ENCODE measurements at regions not wholly inside any gene's neighbourhood (a gene's known extent, or its start where the extent isn't known, plus 50 kb on each side); places are given as distances from the start of the nearest gene placed in this dataset.
"Not testable (repeated sequence)": the region's sequence is repeated elsewhere in the genome, so short reads cannot be mapped to it uniquely, and the experiment has no call there.

GRCh38 chr15:84360902-84361301, 125.3 kb downstream of the GOLGA6L4 start:
- DNase-seq (ENCODE audit: low read depth); in situ Hi-C loops (cut with HindIII; ENCODE audit: low pct_unique_long_range_greater_than_20kb, low sequenced_read_pairs): not testable (repeated sequence)

DNA sequence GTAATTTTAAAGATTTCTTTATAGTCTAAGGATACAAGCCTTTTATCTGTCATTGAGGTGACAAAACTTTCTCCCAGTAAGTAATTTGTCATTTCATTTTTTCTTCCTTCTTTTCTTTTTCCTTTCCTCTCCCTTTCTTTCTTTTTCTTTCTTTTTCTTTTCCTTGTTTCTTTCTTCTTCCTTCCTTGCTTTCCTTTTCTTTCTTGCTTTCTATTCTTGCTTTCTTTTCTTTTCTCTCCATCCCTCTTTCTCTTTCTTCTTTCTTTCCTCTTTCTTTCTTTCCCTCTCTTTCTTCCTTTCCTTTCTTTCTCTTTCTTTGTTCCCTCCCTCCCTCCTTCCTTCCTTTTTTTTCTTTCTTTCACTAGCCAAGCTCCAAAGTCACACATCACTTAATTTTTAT, 148.8 kb downstream of the GOLGA6L4 start:
- in situ Hi-C loops (cut with HindIII; ENCODE audit: low pct_unique_long_range_greater_than_20kb, low sequenced_read_pairs); DNase-seq (ENCODE audit: low read depth): not testable (repeated sequence)

DNA sequence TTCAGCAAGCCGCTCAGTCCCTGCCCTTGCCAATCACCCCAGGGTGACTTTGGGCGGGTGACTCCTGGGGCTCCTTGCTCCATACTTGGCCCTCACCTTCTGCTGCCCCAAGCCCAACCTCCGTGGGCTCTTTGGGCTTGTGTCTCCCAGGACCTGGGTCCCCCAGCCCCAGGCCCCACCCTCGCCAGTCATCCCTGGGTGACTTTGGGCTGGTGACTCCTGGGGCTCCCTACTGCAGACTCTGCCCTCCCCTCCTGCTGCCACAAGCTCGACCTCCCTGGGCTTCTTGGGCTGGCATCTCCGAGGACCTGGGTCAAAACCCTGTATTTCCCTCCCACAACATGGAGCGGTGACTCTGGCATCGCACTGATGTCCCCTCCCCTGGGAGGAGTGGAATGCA, 151.5 kb downstream of the GOLGA6L4 start:
- DNase-seq (ENCODE audit: low read depth): no peak
- in situ Hi-C loops (cut with HindIII; ENCODE audit: low pct_unique_long_range_greater_than_20kb, low sequenced_read_pairs): no loop called here

- in situ Hi-C loops (cut with HindIII; ENCODE audit: low pct_unique_long_range_greater_than_20kb, low sequenced_read_pairs); DNase-seq (ENCODE audit: low read depth): not testable (repeated sequence)
These were observed 152.6 kb downstream of the GOLGA6L4 start for GRCh38 chr15:84388201-84388600.

DNA sequence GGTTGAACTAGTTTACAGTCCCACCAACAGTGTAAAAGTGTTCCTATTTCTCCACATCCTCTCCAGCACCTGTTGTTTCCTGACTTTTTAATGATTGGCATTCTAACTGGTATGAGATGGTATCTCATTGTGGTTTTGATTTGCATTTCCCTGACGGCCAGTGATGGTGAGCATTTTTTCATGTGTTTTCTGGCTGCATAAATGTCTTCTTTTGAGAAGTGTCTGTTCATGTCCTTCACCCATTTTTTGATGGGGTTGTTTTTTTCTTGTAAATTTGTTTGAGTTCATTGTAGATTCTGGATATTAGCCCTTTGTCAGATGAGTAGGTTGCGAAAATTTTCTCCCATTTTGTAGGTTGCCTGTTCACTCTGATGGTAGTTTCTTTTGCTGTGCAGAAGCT, 153.1 kb downstream of the GOLGA6L4 start:
- DNase-seq (ENCODE audit: low read depth); in situ Hi-C loops (cut with HindIII; ENCODE audit: low pct_unique_long_range_greater_than_20kb, low sequenced_read_pairs): not testable (repeated sequence)

DNA sequence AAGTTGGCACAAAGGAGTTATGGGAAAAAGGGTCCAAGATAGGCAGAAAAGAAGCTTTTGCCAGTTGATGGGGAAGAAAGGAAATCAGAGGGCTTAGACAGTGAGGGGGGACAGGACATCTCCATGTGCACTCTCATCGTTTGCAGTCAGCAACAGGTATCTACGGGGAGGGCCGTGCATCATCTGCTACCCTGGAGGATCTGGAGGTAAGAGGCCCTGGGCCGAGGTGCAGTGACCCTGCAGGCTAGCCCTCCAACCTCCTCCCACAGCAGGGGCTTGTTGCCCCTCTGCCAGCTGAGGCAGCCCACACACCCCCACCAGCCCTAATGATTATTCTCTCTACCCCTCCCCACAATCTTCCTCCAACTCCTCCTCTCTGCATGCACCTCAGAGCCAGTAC, 154.8 kb downstream of the GOLGA6L4 start:
- in situ Hi-C loops (cut with HindIII; ENCODE audit: low pct_unique_long_range_greater_than_20kb, low sequenced_read_pairs); DNase-seq (ENCODE audit: low read depth): not testable (repeated sequence)

GRCh38 chr15:84391191-84391590, 155.6 kb downstream of the GOLGA6L4 start:
- DNase-seq (ENCODE audit: low read depth): no peak
- in situ Hi-C loops (cut with HindIII; ENCODE audit: low pct_unique_long_range_greater_than_20kb, low sequenced_read_pairs): no loop called here

- DNase-seq (ENCODE audit: low read depth); in situ Hi-C loops (cut with HindIII; ENCODE audit: low pct_unique_long_range_greater_than_20kb, low sequenced_read_pairs): not testable (repeated sequence)
These were observed 156.4 kb downstream of the GOLGA6L4 start for GRCh38 chr15:84392020-84392419.

GRCh38 chr15:84393386-84393936, 157.9 kb downstream of the GOLGA6L4 start:
- DNase-seq (ENCODE audit: low read depth); in situ Hi-C loops (cut with HindIII; ENCODE audit: low pct_unique_long_range_greater_than_20kb, low sequenced_read_pairs): not testable (repeated sequence)

DNA sequence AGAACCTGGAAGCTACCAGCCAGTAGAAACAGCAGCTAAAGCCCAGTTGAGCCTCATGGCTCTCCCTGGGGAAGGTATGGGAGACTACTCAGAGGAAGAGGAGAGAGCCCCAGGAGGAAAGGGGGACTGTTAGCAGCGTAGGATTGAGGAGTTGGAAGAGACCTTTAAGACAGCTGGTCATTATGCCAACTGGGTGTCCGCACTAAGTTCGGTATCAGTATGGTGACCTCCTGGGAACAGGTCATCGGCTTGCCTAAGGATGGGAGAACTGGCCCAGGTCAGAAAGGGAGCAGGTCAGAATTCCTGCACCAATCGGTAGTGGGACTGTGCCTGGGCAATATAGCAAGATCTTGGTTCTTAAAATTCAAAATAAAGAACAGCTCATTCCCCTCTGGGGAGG, 158.4 kb downstream of the GOLGA6L4 start:
- in situ Hi-C loops (cut with HindIII; ENCODE audit: low pct_unique_long_range_greater_than_20kb, low sequenced_read_pairs): not testable (repeated sequence)

GRCh38 chr15:84395384-84395783, 159.8 kb downstream of the GOLGA6L4 start:
- DNase-seq (ENCODE audit: low read depth); in situ Hi-C loops (cut with HindIII; ENCODE audit: low pct_unique_long_range_greater_than_20kb, low sequenced_read_pairs): not testable (repeated sequence)

More for the DNA sequence above, 158.4 kb downstream of the GOLGA6L4 start:
- not testable (repeated sequence) for DNase-seq (ENCODE audit: low read depth)

DNA sequence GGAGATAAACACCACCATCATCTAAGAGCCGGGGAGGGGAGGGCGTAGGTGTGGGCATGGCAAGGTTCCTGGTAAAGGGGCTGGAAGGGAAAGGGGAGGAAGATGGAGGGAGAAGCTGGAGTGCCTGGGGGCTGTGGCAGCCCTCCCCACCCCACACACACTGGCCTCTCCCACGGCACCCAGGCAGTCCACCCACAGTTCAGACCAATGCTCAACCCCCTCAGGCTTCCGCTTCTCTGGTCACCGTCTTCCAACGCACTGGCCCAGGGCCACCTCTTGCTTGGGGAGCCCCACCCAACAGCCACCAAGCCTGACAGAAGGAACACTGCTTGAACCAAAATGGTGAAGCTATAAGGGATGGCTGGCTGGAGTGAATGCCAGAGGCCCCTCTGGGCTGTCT, 160.3 kb downstream of the GOLGA6L4 start:
- DNase-seq (ENCODE audit: low read depth); in situ Hi-C loops (cut with HindIII; ENCODE audit: low pct_unique_long_range_greater_than_20kb, low sequenced_read_pairs): not testable (repeated sequence)

DNA sequence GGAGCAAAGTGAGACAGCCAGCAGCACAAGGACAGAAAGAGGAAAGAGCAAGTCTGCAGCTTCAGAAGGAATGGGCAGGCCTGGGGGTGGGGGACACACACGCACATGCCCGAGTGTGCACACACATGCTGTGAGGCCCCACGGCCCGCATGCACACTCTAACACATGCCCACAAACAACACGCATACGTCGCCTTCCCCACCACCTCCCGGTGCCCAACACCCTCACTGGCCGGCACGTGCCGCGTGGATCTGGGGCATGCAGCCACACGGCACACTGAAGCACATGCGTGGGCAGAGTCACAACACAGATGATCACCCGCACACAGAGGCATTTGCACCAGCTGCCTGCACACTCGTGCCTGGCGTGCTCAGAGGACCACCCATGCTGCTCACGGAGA, 161.5 kb downstream of the GOLGA6L4 start:
- DNase-seq (ENCODE audit: low read depth); in situ Hi-C loops (cut with HindIII; ENCODE audit: low pct_unique_long_range_greater_than_20kb, low sequenced_read_pairs): not testable (repeated sequence)

DNA sequence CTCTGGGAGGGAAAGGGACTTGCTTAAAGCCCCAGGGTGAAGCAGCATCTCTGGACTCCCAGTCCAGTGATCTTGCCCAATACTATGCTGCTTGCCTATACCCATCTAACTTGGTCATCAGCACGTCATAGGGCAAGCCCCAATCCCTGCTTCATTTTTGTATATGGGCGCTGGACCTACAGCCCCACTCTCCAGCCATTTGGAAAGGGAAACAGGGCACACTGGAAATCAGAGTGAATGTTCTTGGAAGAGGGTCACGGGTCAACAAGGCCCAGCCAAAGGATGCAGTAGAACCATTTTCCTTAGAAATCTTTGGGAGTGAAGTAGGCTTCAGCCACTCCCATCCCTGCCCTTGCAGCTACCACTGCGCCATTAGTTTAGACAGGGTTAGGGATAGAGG, 162.5 kb downstream of the GOLGA6L4 start:
- in situ Hi-C loops (cut with HindIII; ENCODE audit: low pct_unique_long_range_greater_than_20kb, low sequenced_read_pairs); DNase-seq (ENCODE audit: low read depth): not testable (repeated sequence)

- no peak for DNase-seq (ENCODE audit: low read depth)
- in situ Hi-C loops (cut with HindIII; ENCODE audit: low pct_unique_long_range_greater_than_20kb, low sequenced_read_pairs): no loop called here
These were observed 163.5 kb downstream of the GOLGA6L4 start for GRCh38 chr15:84398763-84399701.

GRCh38 chr15:84400017-84400740, 164.6 kb downstream of the GOLGA6L4 start:
- DNase-seq (ENCODE audit: low read depth): no peak

DNA sequence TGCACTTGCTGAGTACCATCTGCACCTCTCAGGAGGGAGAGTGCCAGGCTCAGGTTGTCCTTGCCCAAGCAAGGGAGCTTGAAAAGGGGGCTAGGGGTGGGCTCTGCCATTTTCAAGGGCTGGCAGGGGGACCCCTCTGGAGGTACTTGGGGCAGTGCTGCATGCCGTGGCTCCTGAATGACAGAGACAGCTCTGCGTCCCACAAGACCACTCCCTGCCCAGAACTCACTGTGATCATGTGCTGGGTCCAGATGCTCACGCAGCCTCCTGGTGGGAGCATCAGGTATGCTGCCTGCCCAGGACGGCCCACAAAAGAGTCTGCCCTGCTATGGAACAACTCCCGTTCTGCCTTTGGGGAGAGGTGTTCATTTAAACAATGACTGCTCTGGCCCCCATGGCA, 165.2 kb downstream of the GOLGA6L4 start:
- DNase-seq (ENCODE audit: low read depth): no peak
- in situ Hi-C loops (cut with HindIII; ENCODE audit: low pct_unique_long_range_greater_than_20kb, low sequenced_read_pairs): no loop called here

More at GRCh38 chr15:84400017-84400740, 164.6 kb downstream of the GOLGA6L4 start:
- in situ Hi-C loops (cut with HindIII; ENCODE audit: low pct_unique_long_range_greater_than_20kb, low sequenced_read_pairs): no loop called here

GRCh38 chr15:84401461-84401860, 165.9 kb downstream of the GOLGA6L4 start:
- DNase-seq (ENCODE audit: low read depth); in situ Hi-C loops (cut with HindIII; ENCODE audit: low pct_unique_long_range_greater_than_20kb, low sequenced_read_pairs): not testable (repeated sequence)

All from Caki2 (cell line).